ENCODE measurements at regions not wholly inside any gene's neighbourhood (a gene's known extent, or its start where the extent isn't known, plus 50 kb on each side); places are given as distances from the start of the nearest gene placed in this dataset.
"Not testable (repeated sequence)": the region's sequence is repeated elsewhere in the genome, so short reads cannot be mapped to it uniquely, and the experiment has no call there.

- TF ChIP-seq CTCF (IDR thresholded peaks at IDR 0.05; ENCODE audit: low read length); EZH2 (IDR thresholded peaks at IDR 0.05; ENCODE audit: borderline replicate concordance, low read length): not testable (repeated sequence)
Observed at GRCh38 chr7:112979055-112979454, 107.6 kb downstream of the GPR85 start.

Measured in OCI-LY1 (cell line).